OCI-M2 (cell line): ENCODE measurements at regions not wholly inside any gene's neighbourhood (a gene's known extent, or its start where the extent isn't known, plus 50 kb on each side); places are given as distances from the start of the nearest gene placed in this dataset.

ENCODE experiments used
- DNase-seq: peaks from one replicate; lab custom pipeline; 2025; ENCODE audit not compliant: unreplicated experiment; lab: John Stamatoyannopoulos, UW

DNA sequence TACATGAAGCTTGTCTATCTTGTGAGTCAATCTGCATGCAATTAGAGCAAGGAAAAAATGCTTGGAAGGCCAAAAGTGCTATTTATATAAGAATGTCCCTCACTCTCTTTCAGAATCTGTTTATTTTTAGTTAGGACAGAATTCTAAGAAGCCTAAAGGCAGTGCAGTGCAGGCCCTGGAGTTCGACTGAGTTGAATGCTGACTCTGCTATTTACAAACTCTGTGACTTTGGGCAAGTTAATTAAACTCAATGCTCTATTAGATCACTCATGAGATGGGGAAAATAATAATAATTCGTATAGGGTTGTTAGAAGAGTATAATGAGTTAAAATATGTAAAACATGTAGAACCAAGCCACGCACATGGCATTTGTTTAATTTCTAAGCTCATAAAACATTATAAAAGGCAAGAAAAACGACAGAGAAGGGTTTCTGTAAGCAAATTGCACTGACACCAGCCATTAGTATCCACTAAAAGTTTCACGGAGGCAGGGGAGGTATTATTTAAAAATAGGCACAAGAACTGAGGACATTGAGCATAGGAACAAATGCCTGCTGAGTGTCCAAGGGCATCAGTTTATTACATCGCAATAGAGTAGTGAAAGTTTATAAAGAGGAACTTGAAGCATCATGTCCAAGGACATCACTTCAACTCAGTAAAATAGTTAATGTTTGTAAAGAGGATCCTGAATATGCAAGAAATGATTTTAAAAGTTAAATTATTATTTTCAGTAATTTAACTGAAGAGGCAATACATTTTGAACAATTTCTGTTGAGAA, 115.0 kb upstream of the INPP4B start:
- DNase-seq: no peak

DNA sequence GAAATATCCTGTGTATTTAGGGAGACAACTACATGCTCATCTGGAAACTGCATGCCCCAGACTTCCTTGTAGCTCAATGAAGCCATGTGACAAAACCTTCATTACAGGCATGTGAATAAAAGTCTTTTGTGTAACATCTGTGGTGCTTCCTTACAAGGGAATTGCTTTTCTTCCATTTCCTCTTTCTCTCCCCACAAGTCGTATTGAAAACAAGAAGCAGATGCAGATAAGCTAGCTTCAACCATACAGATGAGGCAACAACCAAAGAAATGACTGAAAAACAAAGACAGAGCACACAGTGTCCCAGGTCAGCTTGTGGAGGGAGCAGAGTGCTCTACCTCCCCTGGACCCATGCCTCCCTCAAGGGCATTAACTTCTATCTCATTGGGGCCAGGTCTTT, 115.8 kb upstream of the INPP4B start:
- no peak for DNase-seq

GRCh38 chr4:142974328-142974727, 128.2 kb upstream of the INPP4B start:
- no peak for DNase-seq

- no peak for DNase-seq
These were observed 129.5 kb upstream of the INPP4B start for GRCh38 chr4:142975618-142976017.

DNA sequence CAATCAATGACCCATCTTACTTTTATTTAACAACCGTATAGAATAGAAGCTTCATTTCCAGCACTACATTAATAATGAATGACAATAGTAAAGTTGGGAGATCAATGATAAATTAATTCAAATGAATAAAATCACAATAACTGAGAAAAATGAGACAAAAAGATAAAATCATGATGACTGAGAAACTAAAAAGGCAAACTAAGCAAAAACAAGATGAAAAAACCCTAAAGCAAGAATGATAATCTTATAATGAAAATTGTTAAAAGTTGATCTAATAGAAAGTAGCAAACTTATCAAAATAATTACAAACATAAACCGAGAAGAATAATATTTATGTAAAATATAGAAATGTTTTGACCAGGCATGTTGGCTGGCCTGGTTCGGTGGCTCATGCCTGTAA, 130.4 kb upstream of the INPP4B start:
- no peak for DNase-seq

DNA sequence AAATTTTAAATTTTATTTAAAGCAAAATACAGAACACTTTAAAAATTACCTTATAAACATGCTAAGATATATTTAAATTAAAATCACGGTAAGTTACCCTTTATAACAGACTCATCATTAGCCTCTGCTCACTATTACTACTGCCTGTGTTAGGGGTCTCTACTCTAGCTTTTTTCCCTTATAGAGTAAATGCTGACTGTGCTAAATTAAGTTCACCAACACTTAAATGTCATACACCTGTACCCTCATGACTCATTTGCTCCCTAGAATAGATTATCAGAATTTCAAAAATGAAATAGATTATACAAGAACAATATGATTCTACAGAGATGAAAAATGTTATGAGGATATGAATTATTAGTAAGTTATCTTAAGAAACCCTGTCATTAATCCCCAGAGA, 131.1 kb upstream of the INPP4B start:
- DNase-seq: no peak

DNA sequence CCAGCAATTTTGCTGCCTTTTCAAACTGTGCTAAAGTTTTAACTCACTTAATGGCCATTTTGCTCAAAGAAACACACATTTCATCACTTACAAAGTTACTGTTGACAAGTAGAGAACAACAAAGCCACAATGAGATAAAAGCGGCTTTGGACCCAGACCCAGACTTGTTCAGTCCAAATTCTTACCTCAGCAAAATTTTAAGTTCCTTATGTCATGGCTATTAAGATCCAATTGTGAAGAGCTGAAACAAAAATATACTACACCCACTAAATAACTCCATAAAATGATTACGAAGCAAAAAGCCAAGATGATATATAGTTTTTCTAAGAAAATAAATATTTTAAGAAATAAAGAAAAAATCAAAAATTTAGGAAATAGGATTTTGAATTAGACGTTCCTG, 137.0 kb upstream of the INPP4B start:
- DNase-seq: no peak

- DNase-seq: no peak
These were observed 137.5 kb upstream of the INPP4B start for GRCh38 chr4:142983589-142983988.

DNA sequence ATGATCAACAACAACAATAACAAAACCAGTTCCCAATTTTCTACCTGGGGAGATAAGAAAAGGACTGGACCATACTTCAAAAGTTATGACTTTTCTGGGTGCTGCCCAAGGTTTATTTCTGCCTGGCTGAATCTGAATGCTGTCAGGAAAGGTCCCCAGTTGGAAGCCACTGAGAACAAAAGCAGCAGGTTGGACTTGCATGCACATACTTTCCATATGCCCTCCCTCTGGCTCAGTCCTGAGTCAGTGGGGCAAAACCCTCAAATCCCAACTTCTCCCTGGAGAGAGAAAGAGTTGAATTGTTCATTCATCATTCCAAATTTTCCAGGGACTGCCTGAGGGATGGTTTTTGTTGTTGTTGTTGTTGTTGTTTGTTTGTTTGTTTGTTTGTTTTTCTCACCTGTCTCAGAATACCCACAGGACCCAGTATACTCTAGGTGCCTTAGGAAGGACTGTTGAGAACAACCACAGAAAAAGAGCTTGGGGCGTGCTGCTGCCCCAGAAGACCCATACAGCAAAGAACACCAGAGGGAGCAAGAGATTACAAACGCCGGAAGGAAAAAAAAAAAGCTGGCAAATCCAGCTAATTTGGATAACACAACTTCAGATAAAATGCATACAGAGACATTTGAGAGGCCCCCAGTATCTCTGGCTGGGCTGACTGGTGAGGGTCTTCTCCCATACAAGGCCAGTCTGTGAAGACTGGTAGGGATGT, 138.9 kb upstream of the INPP4B start:
- no peak for DNase-seq

DNA sequence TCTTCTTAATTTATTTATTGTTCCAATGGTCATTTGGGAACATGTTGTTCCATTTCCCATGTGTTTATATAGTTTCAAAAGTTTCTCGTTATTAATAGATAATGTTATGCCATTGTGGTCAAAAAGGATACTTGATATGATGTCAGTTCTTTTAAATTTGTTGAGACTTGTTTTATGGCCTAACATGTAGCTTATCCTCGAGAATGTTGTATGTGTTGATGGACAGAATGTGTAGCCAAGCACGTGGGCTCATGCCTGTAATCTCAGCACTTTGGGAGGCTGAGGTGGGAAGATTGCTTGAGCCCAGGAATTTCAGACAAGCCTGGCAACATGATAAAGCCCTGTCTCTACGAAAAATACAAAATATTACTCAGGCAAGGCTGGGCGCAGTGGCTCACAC, 168.5 kb upstream of the USP38 start:
- no peak for DNase-seq

DNA sequence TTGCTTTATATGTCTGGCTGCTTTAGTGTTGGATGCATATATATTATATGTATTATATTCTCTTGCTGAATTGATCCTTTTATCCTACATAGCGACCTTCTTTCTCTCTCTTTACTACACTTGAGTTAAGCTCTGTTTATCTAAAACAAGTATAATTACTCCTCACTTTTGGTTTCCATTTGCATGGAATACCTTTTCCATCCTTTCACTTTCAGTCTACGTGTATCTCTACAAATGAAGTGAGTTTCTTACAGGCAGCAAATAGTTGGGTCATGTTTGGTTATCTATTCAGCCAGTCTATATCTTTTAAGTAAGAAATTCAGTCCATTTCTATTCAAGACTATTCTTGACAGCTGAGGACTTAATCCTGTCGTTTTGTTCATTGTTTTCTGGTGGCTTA, 167.5 kb upstream of the USP38 start:
- DNase-seq: no peak

DNA sequence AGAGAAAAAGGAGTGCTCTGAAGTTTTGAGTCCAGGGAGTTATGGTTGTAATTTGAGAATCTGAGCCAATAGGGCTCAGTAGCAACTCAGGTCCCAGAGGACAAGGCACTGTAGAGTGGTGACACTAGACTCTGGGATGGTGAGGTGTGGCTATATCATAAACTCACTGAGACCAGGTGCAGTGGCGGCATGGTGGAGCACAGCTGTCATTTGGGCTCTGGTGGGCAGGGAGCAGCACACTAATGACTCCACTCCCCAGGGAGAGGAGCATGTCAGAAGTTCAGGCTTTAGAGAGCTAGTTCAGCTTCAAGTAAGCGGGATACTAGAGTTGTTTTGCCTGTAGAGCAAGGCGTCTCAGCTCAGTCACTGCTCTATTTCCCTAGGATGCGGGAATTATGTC, 165.4 kb upstream of the USP38 start:
- no peak for DNase-seq

- DNase-seq: no peak
These were observed 163.3 kb upstream of the USP38 start for GRCh38 chr4:143021384-143021783.

DNA sequence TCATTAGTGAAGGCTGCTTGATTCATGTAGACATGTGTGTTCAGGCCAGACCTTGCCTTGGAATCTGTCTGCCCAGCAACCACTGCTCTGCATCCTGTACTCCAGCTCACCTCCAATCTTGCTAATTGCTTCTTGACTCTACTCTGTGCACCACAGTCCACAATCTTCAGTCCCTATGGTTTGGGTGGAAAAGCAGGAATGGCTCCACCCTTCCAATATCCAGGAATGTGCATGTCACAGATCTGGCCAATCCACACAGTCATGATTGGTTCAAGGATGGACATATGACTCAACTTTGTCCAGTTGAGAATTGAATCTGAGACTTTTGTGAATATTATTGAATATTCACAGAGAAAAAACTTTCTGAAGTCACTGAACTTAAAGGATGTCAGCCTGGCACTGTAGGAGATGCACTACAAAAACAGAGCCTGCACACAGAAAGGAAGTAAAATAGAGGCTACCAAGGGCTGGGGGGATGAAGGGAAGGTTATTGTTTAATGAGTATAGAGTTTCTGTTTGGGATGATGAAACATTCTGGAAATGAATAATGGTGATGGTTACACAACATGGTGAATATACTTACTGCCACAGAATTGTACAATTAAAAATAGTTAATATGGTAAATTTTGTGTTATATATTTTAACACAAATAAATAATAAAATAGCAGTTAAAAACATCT, 161.3 kb upstream of the USP38 start:
- DNase-seq: no peak

DNA sequence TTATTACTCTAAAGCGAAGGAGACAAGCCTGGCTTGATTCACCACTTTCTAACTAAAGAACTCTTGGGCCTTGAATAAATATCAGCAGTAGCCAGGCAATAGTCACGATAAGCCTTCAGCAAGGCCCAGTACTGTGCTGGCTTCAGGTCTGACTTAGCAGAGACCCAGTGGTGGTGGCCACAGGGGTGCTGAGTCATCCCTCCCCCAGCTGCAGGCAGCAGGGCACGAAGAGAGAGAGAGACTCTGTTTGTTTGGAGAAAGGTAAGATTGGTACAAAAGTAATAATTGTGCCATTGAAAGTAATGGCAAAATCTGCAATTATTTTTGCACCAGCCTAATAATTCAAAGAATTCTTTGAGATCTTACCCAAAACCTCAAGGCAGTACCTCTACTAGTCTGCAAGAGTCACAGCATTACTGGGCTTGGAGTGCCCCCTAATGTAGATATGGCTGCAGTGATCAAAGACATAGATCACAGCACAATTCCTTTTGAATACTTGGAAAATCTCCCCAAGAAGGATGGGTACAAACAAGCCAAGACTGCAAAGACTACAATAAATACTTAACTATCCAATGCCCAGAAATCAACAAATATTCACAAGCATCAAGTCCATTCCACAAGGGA, 159.5 kb upstream of the USP38 start:
- DNase-seq: peak; percentile 3

- no peak for DNase-seq
These were observed 158.1 kb upstream of the USP38 start for GRCh38 chr4:143026459-143027170.

DNA sequence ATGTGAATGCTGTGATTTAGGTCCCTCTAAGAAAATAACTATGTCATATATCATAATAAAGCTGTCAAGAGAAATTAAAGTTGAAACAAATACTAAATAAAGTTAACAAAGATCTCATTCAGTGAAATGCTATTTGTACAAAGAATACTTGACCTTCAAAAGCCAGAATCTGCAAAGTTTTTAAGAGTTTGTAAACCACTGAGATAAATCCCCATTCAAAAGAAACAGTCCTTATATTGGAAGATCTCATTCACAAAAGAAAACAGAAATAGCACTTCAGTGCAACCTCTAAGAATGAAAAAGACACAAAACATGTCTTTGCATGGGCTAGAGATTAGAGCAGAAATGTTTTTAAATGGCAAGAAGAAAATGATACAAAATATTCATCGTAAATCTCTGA, 149.1 kb upstream of the USP38 start:
- DNase-seq: no peak

GRCh38 chr4:143036443-143036842, 148.3 kb upstream of the USP38 start:
- no peak for DNase-seq

- no peak for DNase-seq
These were observed 138.3 kb upstream of the USP38 start for GRCh38 chr4:143046454-143046853.

DNA sequence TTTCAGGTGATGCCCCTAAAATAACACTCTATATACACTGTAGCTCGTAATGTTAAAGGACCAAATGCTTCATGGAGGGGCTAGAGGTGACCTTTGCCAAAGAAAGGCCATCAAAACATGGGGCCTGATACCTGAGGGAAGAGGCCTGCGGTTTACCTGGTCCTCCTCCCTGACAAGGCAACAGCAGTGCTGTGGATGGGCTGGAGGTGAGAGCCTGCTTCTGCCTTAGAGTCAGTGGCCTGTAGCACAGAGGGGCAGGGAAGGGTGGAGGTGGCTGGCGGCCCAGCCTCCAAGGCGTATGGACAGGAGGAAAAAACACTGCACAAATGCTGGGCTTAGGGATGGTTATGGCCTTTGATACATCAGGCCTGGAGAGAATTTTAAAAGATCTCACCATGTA, 137.8 kb upstream of the USP38 start:
- DNase-seq: no peak

DNA sequence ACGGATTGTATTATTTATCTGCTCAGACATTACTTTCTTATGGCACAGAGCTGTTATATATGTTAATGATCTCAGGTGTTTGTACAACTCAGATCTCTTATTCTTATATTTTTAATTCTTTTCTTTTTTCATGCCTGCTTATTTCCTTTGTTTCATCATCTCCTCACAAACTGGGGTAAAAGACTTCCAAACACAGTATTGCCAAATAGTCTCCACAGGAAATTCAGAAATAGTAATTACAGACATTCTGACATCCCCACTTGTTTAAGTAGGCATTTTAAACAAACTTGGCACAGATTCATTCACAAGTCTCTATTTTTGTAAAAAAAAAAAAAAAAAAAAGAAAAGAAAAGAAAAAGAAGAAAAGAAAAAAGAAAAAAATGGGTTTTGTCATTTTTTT, 129.7 kb upstream of the USP38 start:
- DNase-seq: no peak
